MCF 10A (cell line): ENCODE measurements at regions not wholly inside any gene's neighbourhood (a gene's known extent, or its start where the extent isn't known, plus 50 kb on each side); places are given as distances from the start of the nearest gene placed in this dataset.

Experiments
- BruUV-seq: library from RNA; stranded (reverse); fragments of 400-500 nt; replicated peaks from 2 replicates; lab custom pipeline; 2021; lab: Mats Ljungman, UMichigan
- CTCF ChIA-PET: fragments of 300-600 bp; sonication (Branson Sonifier 250); formaldehyde crosslinking; extraction: SDS; loops from one replicate; lab custom pipeline; 2021; ENCODE audit warnings: antibody characterized with exemption, inconsistent platforms; lab: Yijun Ruan, JAX
- POLR2A ChIA-PET: fragments of 300-600, 350-650 bp; sonication (Branson Sonifier 250); formaldehyde crosslinking; extraction: SDS; loops from one replicate; lab custom pipeline; 2020; ENCODE audit warnings: antibody characterized with exemption, inconsistent platforms; lab: Yijun Ruan, JAX
- DNase-seq: peaks from one replicate; pipeline ENCODE4 v3.0.0-alpha.2; 2018; ENCODE audit not compliant: unreplicated experiment
- H3K27ac Mint-ChIP-seq: one replicate; pipeline ENCODE4 v1.8.0; 2022; ENCODE audit warnings: mild to moderate bottlenecking, low read depth, mixed read lengths; ENCODE audit not compliant: unreplicated experiment
- H3K27me3 Mint-ChIP-seq: one replicate; pipeline ENCODE4 v1.8.0; 2022; ENCODE audit warnings: mixed read lengths; ENCODE audit not compliant: insufficient read depth, unreplicated experiment
- H3K36me3 Mint-ChIP-seq: one replicate; pipeline ENCODE4 v1.8.0; 2022; ENCODE audit warnings: mild to moderate bottlenecking, moderate library complexity, mixed read lengths; ENCODE audit not compliant: insufficient read depth, unreplicated experiment
- H3K4me1 Mint-ChIP-seq: one replicate; pipeline ENCODE4 v1.8.0; 2022; ENCODE audit warnings: mixed read lengths; ENCODE audit not compliant: insufficient read depth, unreplicated experiment
- H3K4me3 Mint-ChIP-seq: one replicate; pipeline ENCODE4 v1.8.0; 2022; ENCODE audit warnings: mild to moderate bottlenecking, moderate library complexity, mixed read lengths; ENCODE audit not compliant: unreplicated experiment
- H3K9me3 Mint-ChIP-seq: one replicate; pipeline ENCODE4 v1.8.0; 2022; ENCODE audit warnings: mixed read lengths; ENCODE audit not compliant: unreplicated experiment
- CTCF ChIP-seq: fragments of 200-600 bp; IDR thresholded peaks from one replicate; pipeline ENCODE4 v1.8.0; 2022; ENCODE audit warnings: antibody characterized with exemption, mild to moderate bottlenecking; ENCODE audit not compliant: unreplicated experiment
- intact Hi-C: fragments of 100-400 bp; cut with micrococcal nuclease; formaldehyde crosslinking; loops from 2 replicates; pipeline ENCODE4 v1.14.1; 2022

GRCh38 chr11:43212279-43212678 is 99.5 kb upstream of the API5 start:
- Mint-ChIP-seq H3K27me3 (no peaks in the 10 kb centered on the region), H3K27ac (no peak overlapping the region), H3K4me1 (no peaks in the 10 kb centered on the region), H3K36me3 (no peaks in the 10 kb centered on the region), H3K4me3 (no peak overlapping the region), H3K9me3 (peaks cover 27% of the 10 kb centered on the region)
- intact Hi-C loops: no loop called here
- TF ChIP-seq CTCF: no peak
- no peak for DNase-seq
- BruUV-seq: no TSS peak
- POLR2A ChIA-PET: no interaction called here
- CTCF ChIA-PET: no interaction called here

- POLR2A ChIA-PET: no interaction called here
- BruUV-seq: no TSS peak
Measured at GRCh38 chr11:43214471-43214870, 97.3 kb upstream of the API5 start.

DNA sequence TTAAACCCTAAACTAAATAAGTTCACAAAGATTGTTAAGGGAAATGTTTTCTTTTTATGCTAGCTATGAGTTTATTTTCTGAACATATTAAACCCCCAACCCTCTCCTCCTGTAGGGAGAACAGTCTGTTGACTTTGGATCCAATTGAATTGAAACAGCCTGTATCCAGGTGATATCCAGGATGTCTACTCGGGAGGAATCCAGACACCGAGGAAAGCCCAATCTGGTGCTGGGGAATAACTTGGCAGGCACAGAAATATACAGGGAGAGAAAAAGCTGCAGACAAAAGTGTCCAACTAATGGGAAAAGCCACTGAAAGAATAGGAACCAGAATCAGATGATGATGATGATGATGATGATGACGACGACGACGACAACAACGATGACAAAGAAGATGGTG is 93.9 kb upstream of the API5 start:
- no peak for TF ChIP-seq CTCF
- CTCF ChIA-PET: no interaction called here
- no peaks in the 10 kb centered on the region for H3K36me3 Mint-ChIP-seq
- intact Hi-C loops: no loop called here
- no peak overlapping the region for H3K4me3 Mint-ChIP-seq
- no peak for DNase-seq
- H3K27me3 Mint-ChIP-seq: no peaks in the 10 kb centered on the region
- no peak overlapping the region for H3K27ac Mint-ChIP-seq
- H3K9me3 Mint-ChIP-seq: peaks cover 22% of the 10 kb centered on the region
- no TSS peak for BruUV-seq
- POLR2A ChIA-PET: interaction anchor here (0.7 kb wide), 1 partner anchor 15 kb away, joined by 3 read pairs; no protein-coding TSS in a partner anchor
- H3K4me1 Mint-ChIP-seq: no peaks in the 10 kb centered on the region

More at GRCh38 chr11:43214471-43214870, 97.3 kb upstream of the API5 start:
- Mint-ChIP-seq H3K9me3 (peaks cover 38% of the 10 kb centered on the region), H3K27me3 (no peaks in the 10 kb centered on the region), H3K4me1 (no peaks in the 10 kb centered on the region), H3K4me3 (no peak overlapping the region), H3K36me3 (no peaks in the 10 kb centered on the region), H3K27ac (no peak overlapping the region)
- no peak for DNase-seq
- TF ChIP-seq CTCF: no peak
- intact Hi-C loops: no loop called here
- CTCF ChIA-PET: interaction anchor here (0.6 kb wide), 1 partner anchor 493 kb away, joined by 3 read pairs; no protein-coding TSS in a partner anchor

DNA sequence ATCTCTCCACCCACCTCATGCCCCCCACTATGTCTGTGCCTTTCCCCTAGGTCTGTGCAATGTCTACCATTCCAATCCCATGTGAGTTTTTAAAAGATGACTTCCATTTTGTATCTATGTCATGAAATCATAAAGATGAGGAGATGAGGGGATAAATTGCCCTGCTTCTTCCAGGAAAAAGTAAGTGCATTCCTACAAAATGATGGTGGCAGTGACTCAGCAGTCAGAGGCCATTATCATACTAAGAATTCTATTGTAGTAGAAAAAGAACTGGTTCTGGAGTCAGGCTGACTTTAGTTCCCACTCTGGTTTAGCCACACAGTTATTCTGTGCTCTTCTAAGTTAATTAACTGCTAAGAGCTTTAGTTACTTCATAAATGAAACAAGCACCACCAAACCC is 89.6 kb upstream of the API5 start:
- Mint-ChIP-seq H3K27ac (no peak overlapping the region), H3K36me3 (no peaks in the 10 kb centered on the region), H3K4me3 (no peak overlapping the region), H3K4me1 (no peaks in the 10 kb centered on the region), H3K27me3 (no peaks in the 10 kb centered on the region), H3K9me3 (peaks cover 22% of the 10 kb centered on the region)
- TF ChIP-seq CTCF: no peak
- intact Hi-C loops: no loop called here
- ChIA-PET POLR2A (no interaction called here), CTCF (interaction anchor here (0.7 to 1.0 kb wide), 2 partner anchors 46 to 60 kb away, joined by 3 read pairs; no protein-coding TSS in a partner anchor)
- no peak for DNase-seq
- no TSS peak for BruUV-seq
